ENCODE measurements at regions not wholly inside any gene's neighbourhood (a gene's known extent, or its start where the extent isn't known, plus 50 kb on each side); places are given as distances from the start of the nearest gene placed in this dataset.
"Not testable (repeated sequence)": the region's sequence is repeated elsewhere in the genome, so short reads cannot be mapped to it uniquely, and the experiment has no call there.

DNA sequence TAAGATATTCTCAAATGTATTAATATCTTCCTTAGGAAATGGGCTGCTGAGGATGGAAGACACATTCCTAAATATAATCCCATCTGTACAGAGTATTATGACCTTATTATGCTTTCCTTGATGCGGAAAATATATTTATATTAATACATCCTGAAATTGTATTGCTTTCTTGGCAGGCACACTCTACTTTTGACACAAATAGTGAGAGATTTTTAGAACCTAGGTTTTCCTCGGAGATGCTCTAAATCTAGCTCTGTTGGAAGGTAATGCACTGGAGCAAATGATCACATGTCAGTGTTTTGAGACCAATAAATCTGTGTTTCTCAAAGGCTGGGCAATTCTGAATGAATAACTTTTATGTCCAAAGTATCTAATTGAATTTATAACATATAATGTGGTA lies 94.3 kb upstream of the MAGEC2 start:
- Mint-ChIP-seq H3K4me1 (ENCODE audit: low read depth) (no peaks in the 10 kb centered on the region), H3K27ac (no peak overlapping the region), H3K27me3 (ENCODE audit: insufficient read depth) (no peaks in the 10 kb centered on the region), H3K36me3 (ENCODE audit: low read depth) (no peaks in the 10 kb centered on the region), H3K4me3 (no peak overlapping the region), H3K9me3 (peaks cover 4% of the 10 kb centered on the region)
- no peak for DNase-seq
- TF ChIP-seq, protein P1, sequence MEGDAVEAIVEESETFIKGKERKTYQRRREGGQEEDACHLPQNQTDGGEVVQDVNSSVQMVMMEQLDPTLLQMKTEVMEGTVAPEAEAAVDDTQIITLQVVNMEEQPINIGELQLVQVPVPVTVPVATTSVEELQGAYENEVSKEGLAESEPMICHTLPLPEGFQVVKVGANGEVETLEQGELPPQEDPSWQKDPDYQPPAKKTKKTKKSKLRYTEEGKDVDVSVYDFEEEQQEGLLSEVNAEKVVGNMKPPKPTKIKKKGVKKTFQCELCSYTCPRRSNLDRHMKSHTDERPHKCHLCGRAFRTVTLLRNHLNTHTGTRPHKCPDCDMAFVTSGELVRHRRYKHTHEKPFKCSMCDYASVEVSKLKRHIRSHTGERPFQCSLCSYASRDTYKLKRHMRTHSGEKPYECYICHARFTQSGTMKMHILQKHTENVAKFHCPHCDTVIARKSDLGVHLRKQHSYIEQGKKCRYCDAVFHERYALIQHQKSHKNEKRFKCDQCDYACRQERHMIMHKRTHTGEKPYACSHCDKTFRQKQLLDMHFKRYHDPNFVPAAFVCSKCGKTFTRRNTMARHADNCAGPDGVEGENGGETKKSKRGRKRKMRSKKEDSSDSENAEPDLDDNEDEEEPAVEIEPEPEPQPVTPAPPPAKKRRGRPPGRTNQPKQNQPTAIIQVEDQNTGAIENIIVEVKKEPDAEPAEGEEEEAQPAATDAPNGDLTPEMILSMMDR (IDR thresholded peaks at IDR 0.05), result no peak

DNA sequence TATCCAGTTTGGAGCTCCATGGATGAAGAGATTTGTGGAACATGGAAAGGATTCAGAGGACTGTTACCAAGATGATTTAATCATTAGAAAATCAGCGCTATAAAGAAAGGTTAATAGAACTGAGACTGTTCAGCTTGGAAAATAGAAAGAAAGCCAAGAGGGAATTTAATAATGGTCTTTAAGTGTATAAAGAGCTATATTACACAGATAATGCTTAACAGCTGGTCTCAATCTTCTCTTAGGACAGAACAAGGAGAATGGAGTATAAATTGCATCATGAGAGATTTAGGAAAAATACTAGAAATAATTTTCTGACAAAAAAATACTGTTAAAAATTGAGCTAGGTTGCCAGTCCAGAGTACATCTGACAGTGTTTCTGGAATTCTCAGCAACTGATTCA lies 91.3 kb upstream of the MAGEC2 start:
- H3K4me3 Mint-ChIP-seq, result no peak overlapping the region
- no peaks in the 10 kb centered on the region; the same call in 1 of the 2 replicates for H3K27me3 Mint-ChIP-seq (ENCODE audit: insufficient read depth)
- DNase-seq, result no peak
- peaks cover 4% of the 10 kb centered on the region for H3K9me3 Mint-ChIP-seq
- no peaks in the 10 kb centered on the region for H3K4me1 Mint-ChIP-seq (ENCODE audit: low read depth)
- no peaks in the 10 kb centered on the region for H3K36me3 Mint-ChIP-seq (ENCODE audit: low read depth)
- TF ChIP-seq, protein P1 (IDR thresholded peaks at IDR 0.05), result no peak
- H3K27ac Mint-ChIP-seq, result no peak overlapping the region

DNA sequence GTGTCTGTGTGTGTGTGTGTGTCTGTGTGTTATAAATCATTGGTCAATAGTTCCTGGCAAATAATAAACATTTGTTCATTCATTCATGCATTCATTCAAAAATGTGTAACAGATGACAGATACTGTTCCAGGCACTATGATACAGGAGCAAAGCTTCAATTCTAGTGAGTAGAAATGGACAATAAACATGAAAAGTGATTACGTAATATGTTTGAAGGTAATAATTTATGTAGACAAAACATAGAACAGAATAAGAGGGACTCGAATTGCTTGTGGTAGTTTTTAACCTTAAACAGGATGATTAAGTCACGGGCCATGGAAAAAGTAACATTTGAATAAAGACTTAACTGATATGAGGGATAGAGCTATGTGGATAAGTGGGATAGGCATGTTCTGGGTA lies 90.1 kb upstream of the MAGEC2 start:
- Mint-ChIP-seq H3K36me3 (ENCODE audit: low read depth) (no peaks in the 10 kb centered on the region), H3K9me3 (peaks cover 4% of the 10 kb centered on the region), H3K27ac (no peak overlapping the region), H3K27me3 (ENCODE audit: insufficient read depth) (no peaks in the 10 kb centered on the region; the same call in 1 of the 2 replicates), H3K4me1 (ENCODE audit: low read depth) (no peaks in the 10 kb centered on the region), H3K4me3 (no peak overlapping the region)
- TF ChIP-seq, protein P1 (IDR thresholded peaks at IDR 0.05), result no peak
- DNase-seq, result no peak

DNA sequence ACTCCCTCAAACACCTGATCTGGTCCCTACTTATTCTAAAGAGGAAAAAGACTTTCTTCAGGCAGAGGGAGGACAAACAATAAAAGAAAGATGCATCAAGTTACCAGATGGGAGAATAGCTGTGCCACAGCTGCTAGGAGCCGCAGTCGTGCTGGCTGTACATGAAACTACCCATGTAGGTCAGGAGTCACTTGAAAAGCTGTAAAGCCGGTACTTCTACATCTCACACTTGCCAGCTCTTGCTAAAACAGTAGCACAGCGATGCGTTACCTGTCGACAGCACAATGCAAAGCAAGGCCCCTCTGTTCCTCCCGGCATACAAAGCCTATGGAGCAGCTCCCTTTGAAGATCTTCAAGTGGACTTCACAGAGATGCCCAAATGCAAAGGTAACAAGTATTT lies 65.1 kb upstream of the MAGEC2 start:
- not testable (repeated sequence) for H3K27me3 Mint-ChIP-seq (ENCODE audit: insufficient read depth); H3K4me3 Mint-ChIP-seq; H3K27ac Mint-ChIP-seq; H3K4me1 Mint-ChIP-seq (ENCODE audit: low read depth); H3K36me3 Mint-ChIP-seq (ENCODE audit: low read depth); DNase-seq
- peaks cover 13% of the 10 kb centered on the region for H3K9me3 Mint-ChIP-seq

DNA sequence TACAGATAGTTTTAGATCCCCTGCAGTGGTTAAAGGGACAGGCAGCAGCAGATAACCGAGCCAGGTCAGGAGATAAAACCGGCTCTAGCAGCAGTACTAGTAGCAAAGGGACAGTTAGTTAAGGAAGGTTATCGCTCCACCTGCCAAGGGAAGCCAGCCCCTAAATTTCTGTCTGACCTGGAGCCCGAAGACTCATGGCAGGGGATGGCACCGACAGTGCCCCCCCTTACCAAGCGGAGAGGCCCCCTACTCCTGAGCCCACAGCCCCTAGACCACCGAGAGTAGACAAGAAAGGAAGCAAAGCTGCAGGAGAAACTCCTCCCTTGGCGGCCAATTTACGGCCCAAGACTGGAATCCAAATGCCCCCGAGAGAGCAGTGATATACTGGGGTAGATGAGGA lies 61.3 kb upstream of the MAGEC2 start:
- Mint-ChIP-seq H3K4me1 (ENCODE audit: low read depth) (no peaks in the 10 kb centered on the region), H3K9me3 (no peaks in the 10 kb centered on the region), H3K36me3 (ENCODE audit: low read depth) (no peaks in the 10 kb centered on the region), H3K4me3 (no peak overlapping the region), H3K27me3 (ENCODE audit: insufficient read depth) (no peaks in the 10 kb centered on the region), H3K27ac (no peak overlapping the region)
- TF ChIP-seq, protein P1 (IDR thresholded peaks at IDR 0.05), result no peak
- no peak for DNase-seq

DNA sequence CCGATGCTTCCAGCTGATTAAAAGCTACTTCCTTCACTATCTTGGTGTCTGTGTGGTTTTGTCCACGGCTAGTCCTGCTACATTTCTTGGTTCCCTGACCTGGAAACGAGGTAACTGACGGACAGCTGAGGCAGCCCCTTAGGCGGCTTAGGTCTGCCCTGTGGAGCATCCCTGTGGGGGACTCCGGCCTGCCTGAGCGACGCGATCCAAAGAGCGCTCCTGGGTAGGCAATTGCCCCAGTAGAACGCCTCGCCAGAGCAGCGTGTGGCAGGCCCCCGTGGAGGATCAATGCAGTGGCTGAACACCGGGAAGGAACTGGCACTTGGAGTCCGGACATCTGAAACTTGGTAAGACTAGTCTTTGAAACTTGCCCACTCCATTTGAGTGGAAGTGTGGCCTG lies 60.5 kb upstream of the MAGEC2 start:
- not testable (repeated sequence) for DNase-seq; H3K4me1 Mint-ChIP-seq (ENCODE audit: low read depth); H3K36me3 Mint-ChIP-seq (ENCODE audit: low read depth); H3K27ac Mint-ChIP-seq; H3K27me3 Mint-ChIP-seq (ENCODE audit: insufficient read depth); H3K4me3 Mint-ChIP-seq; H3K9me3 Mint-ChIP-seq

DNA sequence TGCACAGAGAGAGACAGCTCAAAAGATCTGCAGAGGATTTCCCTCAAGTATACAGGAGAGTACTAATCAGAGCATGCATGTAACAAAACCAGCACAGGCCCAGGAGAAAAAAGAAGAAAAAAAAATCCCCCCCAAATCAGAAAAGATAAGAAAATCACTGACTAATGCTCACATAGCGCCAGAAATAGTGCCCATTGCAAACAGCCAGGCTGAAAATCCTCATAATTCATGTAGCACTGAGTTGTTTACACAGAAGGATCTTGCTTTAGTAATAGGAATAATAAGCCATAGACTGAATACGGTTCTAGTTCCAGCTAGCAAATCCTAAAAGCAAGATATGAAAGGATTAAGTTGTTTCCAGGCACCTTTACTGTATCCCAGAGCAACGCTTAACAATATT lies 51.8 kb upstream of the MAGEC2 start:
- peaks cover 6% of the 10 kb centered on the region; the same call in 1 of the 2 replicates for H3K9me3 Mint-ChIP-seq
- no peaks in the 10 kb centered on the region for H3K4me1 Mint-ChIP-seq (ENCODE audit: low read depth)
- no peak for DNase-seq
- TF ChIP-seq, protein P1 (IDR thresholded peaks at IDR 0.05), result no peak
- H3K27me3 Mint-ChIP-seq (ENCODE audit: insufficient read depth), result no peaks in the 10 kb centered on the region
- no peaks in the 10 kb centered on the region for H3K36me3 Mint-ChIP-seq (ENCODE audit: low read depth)
- H3K27ac Mint-ChIP-seq, result no peak overlapping the region
- no peak overlapping the region for H3K4me3 Mint-ChIP-seq

Data from HFFc6 (cell line).